ENCODE measurements at regions not wholly inside any gene's neighbourhood (a gene's known extent, or its start where the extent isn't known, plus 50 kb on each side); places are given as distances from the start of the nearest gene placed in this dataset.

DNA sequence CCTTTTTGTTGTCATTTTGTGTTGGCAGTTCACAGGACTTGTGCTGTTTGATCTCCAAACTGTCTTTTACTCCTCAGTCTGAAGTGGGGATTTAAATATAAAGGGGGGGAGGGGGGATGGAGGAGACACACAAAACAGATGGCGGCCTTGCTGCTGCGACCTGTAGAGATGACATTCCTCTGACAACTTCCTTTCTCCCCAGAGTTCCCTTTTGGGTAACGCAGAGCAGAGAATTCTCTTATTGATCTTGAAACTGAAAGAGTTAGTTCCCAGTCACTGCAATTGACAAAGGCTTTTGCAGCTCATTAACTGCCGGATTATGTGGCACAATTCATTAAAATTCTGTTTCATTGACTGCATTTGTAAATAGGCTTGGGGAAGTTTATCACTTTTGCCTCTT is 279.3 kb downstream of the TSN start:
- TF ChIP-seq EP300 (IDR thresholded peaks at IDR 0.05) (no peak), POLR2AphosphoS5 (IDR thresholded peaks at IDR 0.05) (no peak)
- TF ChIP-seq, protein P1, sequence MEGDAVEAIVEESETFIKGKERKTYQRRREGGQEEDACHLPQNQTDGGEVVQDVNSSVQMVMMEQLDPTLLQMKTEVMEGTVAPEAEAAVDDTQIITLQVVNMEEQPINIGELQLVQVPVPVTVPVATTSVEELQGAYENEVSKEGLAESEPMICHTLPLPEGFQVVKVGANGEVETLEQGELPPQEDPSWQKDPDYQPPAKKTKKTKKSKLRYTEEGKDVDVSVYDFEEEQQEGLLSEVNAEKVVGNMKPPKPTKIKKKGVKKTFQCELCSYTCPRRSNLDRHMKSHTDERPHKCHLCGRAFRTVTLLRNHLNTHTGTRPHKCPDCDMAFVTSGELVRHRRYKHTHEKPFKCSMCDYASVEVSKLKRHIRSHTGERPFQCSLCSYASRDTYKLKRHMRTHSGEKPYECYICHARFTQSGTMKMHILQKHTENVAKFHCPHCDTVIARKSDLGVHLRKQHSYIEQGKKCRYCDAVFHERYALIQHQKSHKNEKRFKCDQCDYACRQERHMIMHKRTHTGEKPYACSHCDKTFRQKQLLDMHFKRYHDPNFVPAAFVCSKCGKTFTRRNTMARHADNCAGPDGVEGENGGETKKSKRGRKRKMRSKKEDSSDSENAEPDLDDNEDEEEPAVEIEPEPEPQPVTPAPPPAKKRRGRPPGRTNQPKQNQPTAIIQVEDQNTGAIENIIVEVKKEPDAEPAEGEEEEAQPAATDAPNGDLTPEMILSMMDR (IDR thresholded peaks at IDR 0.05): no peak
